AG04450 (cell line): ENCODE measurements at regions not wholly inside any gene's neighbourhood (a gene's known extent, or its start where the extent isn't known, plus 50 kb on each side); places are given as distances from the start of the nearest gene placed in this dataset.

ENCODE experiments used
- CTCF ChIA-PET: fragments of 300-600, 350-600 bp; formaldehyde crosslinking; extraction: SDS; loops from one replicate; lab custom pipeline; 2022; ENCODE audit warnings: antibody characterized with exemption, inconsistent platforms; lab: Charles Lee
- POLR2A ChIA-PET: fragments of 350-600 bp; formaldehyde crosslinking; extraction: SDS; loops from one replicate; lab custom pipeline; 2021; ENCODE audit warnings: antibody characterized with exemption, inconsistent platforms; lab: Yijun Ruan, JAX
- DNase-seq: peaks from one replicate; pipeline ENCODE4 v3.0.0-alpha.2; 2011; ENCODE audit warnings: low read depth, low spot score
- H3K27ac ChIP-seq: one replicate; pipeline ENCODE4 v1.5.1; 2012; ENCODE audit warnings: low read depth, low read length, control low read depth
- H3K27me3 ChIP-seq: one replicate; pipeline ENCODE4 v1.6.0; 2012; ENCODE audit warnings: low read length; ENCODE audit not compliant: control insufficient read depth, insufficient read depth
- H3K4me3 ChIP-seq: 2 replicates; pipeline ENCODE4 v1.5.1; 2011; ENCODE audit warnings: mild to moderate bottlenecking, low read depth, low read length, control low read depth
- H3K9me3 ChIP-seq: 2 replicates; pipeline ENCODE4 v1.5.1; 2012; ENCODE audit warnings: low read length; ENCODE audit not compliant: control insufficient read depth, insufficient read depth
- CTCF ChIP-seq: IDR thresholded peaks from 2 replicates; pipeline ENCODE4 v1.5.1; 2011; ENCODE audit warnings: low read depth, low read length, control low read depth, inconsistent platforms

GRCh38 chr6:71373943-71374342 is 85.3 kb downstream of the OGFRL1 start:
- DNase-seq = no peak
- H3K27ac ChIP-seq = no peak overlapping the region
- CTCF ChIA-PET = interaction anchor here (1.0 to 4.9 kb wide), 3 partner anchors 11 to 183 kb away, joined by 5 to 24 read pairs (median 6); no protein-coding TSS in a partner anchor
- TF ChIP-seq CTCF = no peak
- H3K27me3 ChIP-seq = no peaks in the 10 kb centered on the region
- POLR2A ChIA-PET = no interaction called here
- no peak overlapping the region for H3K4me3 ChIP-seq
- H3K9me3 ChIP-seq = no peaks in the 10 kb centered on the region

GRCh38 chr6:71375676-71376075 is 87.1 kb downstream of the OGFRL1 start:
- no peak overlapping the region for H3K4me3 ChIP-seq
- H3K27ac ChIP-seq = no peak overlapping the region
- no peaks in the 10 kb centered on the region for H3K9me3 ChIP-seq
- ChIA-PET CTCF (interaction anchor here (1.2 to 4.9 kb wide), 3 partner anchors 10 to 185 kb away, joined by 3 to 24 read pairs (median 5); no protein-coding TSS in a partner anchor), POLR2A (no interaction called here)
- DNase-seq = no peak
- H3K27me3 ChIP-seq = no peaks in the 10 kb centered on the region
- TF ChIP-seq CTCF = no peak

GRCh38 chr6:71376830-71377229 is 88.2 kb downstream of the OGFRL1 start:
- Histone ChIP-seq H3K27ac (no peak overlapping the region), H3K4me3 (no peak overlapping the region), H3K9me3 (no peaks in the 10 kb centered on the region), H3K27me3 (no peaks in the 10 kb centered on the region)
- ChIA-PET CTCF (interaction anchor here (0.6 to 4.9 kb wide), 3 partner anchors 9 to 186 kb away, joined by 3 to 24 read pairs (median 3); no protein-coding TSS in a partner anchor), POLR2A (no interaction called here)
- DNase-seq = no peak
- no peak for TF ChIP-seq CTCF

GRCh38 chr6:71383476-71383875 is 94.9 kb downstream of the OGFRL1 start:
- H3K27ac ChIP-seq = no peak overlapping the region
- H3K27me3 ChIP-seq = no peaks in the 10 kb centered on the region
- ChIA-PET POLR2A (no interaction called here), CTCF (interaction anchor here (0.6 to 5.6 kb wide), 4 partner anchors 16 to 193 kb away, joined by 3 to 116 read pairs (median 8); no protein-coding TSS in a partner anchor)
- DNase-seq = no peak
- no peak overlapping the region for H3K4me3 ChIP-seq
- TF ChIP-seq CTCF = no peak
- H3K9me3 ChIP-seq = no peaks in the 10 kb centered on the region

GRCh38 chr6:71383901-71384489 is 95.4 kb downstream of the OGFRL1 start:
- POLR2A ChIA-PET = no interaction called here
- peak; percentile 67 for TF ChIP-seq CTCF
- no peak for DNase-seq
- Histone ChIP-seq H3K27ac (no peak overlapping the region), H3K27me3 (no peaks in the 10 kb centered on the region), H3K4me3 (no peak overlapping the region), H3K9me3 (no peaks in the 10 kb centered on the region)
- CTCF ChIA-PET = interaction anchor here (0.6 to 5.6 kb wide), 10 partner anchors 9 to 902 kb away, joined by 3 to 116 read pairs (median 6); no protein-coding TSS in a partner anchor
